GM18867 (cell line): ENCODE measurements at regions not wholly inside any gene's neighbourhood (a gene's known extent, or its start where the extent isn't known, plus 50 kb on each side); places are given as distances from the start of the nearest gene placed in this dataset.
"Not testable (repeated sequence)": the region's sequence is repeated elsewhere in the genome, so short reads cannot be mapped to it uniquely, and the experiment has no call there.

Experiments
- ATAC-seq: cut with Tn5 transposase; IDR thresholded peaks from one replicate; pipeline ENCODE4 v1.9.1; 2021; ENCODE audit warnings: mild to moderate bottlenecking, moderate library complexity; ENCODE audit not compliant: unreplicated experiment

- not testable (repeated sequence) for ATAC-seq
Observed at GRCh38 chr5:58161889-58162288, 298.0 kb downstream of the PLK2 start.

GRCh38 chr5:58156973-58157701, 302.7 kb downstream of the PLK2 start:
- peak; percentile 84 for ATAC-seq

GRCh38 chr5:58156361-58156760, 303.5 kb downstream of the PLK2 start:
- no peak for ATAC-seq

- no peak for ATAC-seq
Observed at GRCh38 chr5:58153255-58153654, 306.6 kb downstream of the PLK2 start.

- ATAC-seq: no peak
Observed at GRCh38 chr5:58151414-58151813, 308.5 kb downstream of the PLK2 start.

- ATAC-seq: no peak
Observed at GRCh38 chr5:58150926-58151325, 309.0 kb downstream of the PLK2 start.

GRCh38 chr5:58149746-58150145, 310.1 kb downstream of the PLK2 start:
- no peak for ATAC-seq

GRCh38 chr5:58149345-58149744, 310.5 kb downstream of the PLK2 start:
- no peak for ATAC-seq

GRCh38 chr5:58148254-58148775, 311.6 kb downstream of the PLK2 start:
- ATAC-seq: no peak

GRCh38 chr5:58145397-58145934, 314.4 kb downstream of the PLK2 start:
- no peak for ATAC-seq

GRCh38 chr5:58143727-58144126, 316.2 kb downstream of the PLK2 start:
- no peak for ATAC-seq

- ATAC-seq: no peak
Observed at GRCh38 chr5:58143181-58143580, 316.7 kb downstream of the PLK2 start.

GRCh38 chr5:58138791-58139190, 321.1 kb downstream of the PLK2 start:
- no peak for ATAC-seq

GRCh38 chr5:58136406-58136805, 323.5 kb downstream of the PLK2 start:
- no peak for ATAC-seq

GRCh38 chr5:58135571-58136335, 324.1 kb downstream of the PLK2 start:
- ATAC-seq: no peak

- no peak for ATAC-seq
Observed at GRCh38 chr5:58133631-58134296, 326.1 kb downstream of the PLK2 start.

GRCh38 chr5:58133216-58133615, 326.7 kb downstream of the PLK2 start:
- no peak for ATAC-seq

GRCh38 chr5:58127255-58128220, 332.3 kb downstream of the PLK2 start:
- ATAC-seq: no peak

- no peak for ATAC-seq
Observed at GRCh38 chr5:58123501-58123900, 336.4 kb downstream of the PLK2 start.

- ATAC-seq: no peak
Observed at GRCh38 chr5:58122848-58123392, 337.0 kb downstream of the PLK2 start.
